Inflammatory macrophage treated with lipopolysaccharide for 1 hour (primary cell): ENCODE measurements at regions not wholly inside any gene's neighbourhood (a gene's known extent, or its start where the extent isn't known, plus 50 kb on each side); places are given as distances from the start of the nearest gene placed in this dataset.

Experiments used
- DNase-seq, 2 donors: peaks; one replicate each; pipeline ENCODE4 v3.0.0-alpha.2; 2020 to 2022

DNA sequence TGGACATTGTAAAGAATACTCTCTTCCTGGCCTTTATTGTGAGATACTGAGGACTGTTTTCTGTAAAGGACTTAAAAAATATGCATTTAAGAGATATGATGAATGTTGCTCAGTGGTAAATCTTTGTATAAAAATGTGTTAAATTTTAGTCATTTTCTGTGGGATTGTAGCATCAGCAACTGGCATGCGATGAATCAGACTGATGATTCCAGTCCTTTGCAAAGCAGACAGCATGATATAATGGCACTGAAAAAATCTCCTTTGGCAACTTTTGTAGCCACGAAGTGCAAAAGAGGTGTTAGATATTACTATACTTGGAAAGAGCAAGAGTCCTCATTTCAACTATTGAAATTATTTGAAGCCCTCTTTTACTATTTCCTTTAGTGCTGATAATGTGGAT is 678.7 kb downstream of the PLCL1 start:
- DNase-seq = no peak

DNA sequence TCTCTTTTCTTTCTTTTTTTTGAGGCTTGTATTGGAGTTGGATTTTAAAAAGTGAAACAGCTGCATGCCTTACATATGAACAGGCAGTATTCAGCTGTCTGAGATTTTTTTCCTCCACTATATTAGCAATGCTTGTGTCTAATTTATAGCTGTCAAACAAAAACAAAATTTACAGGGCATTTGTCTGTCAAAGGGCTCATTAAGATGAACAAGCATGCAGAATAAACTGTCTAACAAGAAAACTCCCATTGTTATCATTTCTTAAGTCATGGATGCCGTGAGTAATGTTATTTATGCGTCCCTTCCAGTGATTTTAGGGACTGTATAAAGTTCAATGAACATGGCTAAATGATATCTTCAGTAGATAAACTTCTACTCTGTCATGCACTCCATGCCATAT is 674.7 kb downstream of the PLCL1 start:
- DNase-seq = no peak

DNA sequence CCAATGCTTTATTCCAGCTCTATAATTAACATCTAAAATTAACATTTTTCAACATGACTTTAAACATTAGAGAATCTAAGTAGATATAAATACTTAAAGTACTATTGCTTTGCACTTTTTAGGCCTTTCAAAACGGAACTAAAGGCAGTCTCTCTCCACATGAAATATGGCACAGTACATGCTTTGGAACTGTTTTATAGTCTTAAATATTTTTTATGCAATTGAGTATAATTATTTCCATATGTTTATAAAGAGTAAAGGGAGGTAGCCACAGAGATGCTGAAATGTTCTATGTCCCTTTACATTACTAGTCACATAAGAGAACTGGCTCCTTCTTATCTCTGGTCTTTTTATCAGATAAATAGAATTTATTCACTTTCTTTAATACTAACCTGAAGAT is 674.0 kb downstream of the PLCL1 start:
- no peak for DNase-seq

- DNase-seq = no peak
These were observed 671.6 kb downstream of the PLCL1 start for GRCh38 chr2:198476007-198476406.

GRCh38 chr2:198471291-198471690 is 666.9 kb downstream of the PLCL1 start:
- no peak for DNase-seq

DNA sequence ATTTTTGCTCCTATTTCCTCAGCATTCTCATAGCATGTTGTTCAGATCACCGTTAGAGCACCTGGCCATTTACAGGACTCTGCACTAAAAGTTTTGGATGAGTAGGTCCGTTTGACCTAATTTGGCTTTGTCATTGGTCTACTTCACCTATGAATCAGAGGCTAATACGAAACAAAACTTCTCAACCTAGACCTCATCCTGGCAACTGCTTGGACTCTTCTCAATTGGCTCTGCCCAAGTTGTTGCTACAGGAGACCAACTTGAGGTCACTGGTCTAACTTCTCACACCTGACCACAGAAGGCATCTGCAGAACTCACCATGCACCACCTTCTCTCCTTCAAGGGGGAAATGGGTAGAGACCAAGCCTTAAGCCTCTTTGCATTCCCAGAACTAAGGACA is 663.7 kb downstream of the PLCL1 start:
- DNase-seq = no peak

GRCh38 chr2:198465970-198466369 is 661.6 kb downstream of the PLCL1 start:
- no peak for DNase-seq

- no peak for DNase-seq
These were observed 652.0 kb downstream of the PLCL1 start for GRCh38 chr2:198456418-198456817.

DNA sequence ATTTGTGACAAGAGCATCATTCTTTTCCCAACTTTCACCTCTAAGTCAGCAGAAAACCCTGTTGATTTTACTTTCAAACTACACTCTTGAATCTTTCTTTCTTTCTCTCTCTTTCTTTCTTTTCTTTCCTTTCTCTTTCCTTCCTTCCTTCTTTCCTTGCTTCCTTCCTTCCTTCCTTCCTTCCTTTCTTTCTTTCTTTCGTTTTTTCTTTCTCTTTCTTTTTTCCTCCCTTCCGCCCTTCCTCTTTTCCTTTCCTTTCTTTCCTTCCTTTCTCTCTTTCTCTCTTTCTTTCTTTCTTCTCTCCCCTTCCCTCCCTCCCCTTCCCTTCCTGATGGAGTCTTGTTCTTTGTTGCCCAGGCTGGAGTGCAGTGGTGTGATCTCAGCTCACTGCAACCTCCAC is 649.5 kb downstream of the PLCL1 start:
- DNase-seq = no peak

DNA sequence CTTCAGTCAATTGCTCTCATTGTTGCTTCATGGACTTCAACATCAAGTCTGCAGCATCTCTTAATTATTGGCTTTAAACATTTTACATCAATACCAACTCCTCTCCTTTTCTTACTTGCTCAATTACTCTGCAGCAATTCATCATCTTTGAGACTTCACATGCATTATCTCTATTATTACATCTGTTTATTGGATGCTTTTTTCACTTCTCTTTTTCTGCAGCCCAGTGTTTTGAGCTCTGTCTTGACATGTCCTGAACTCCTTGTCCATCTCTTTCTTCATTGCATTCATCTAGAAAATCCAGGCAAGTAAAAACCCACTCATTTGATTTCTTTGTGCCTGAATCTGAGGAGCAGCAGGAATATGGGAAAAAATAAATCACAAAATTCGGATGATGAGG is 647.9 kb downstream of the PLCL1 start:
- DNase-seq = no peak

- DNase-seq = no peak
These were observed 644.4 kb downstream of the PLCL1 start for GRCh38 chr2:198448789-198449188.

GRCh38 chr2:198444800-198445287 is 640.5 kb downstream of the PLCL1 start:
- no peak for DNase-seq

- DNase-seq = no peak
These were observed 637.5 kb downstream of the PLCL1 start for GRCh38 chr2:198441901-198442300.

- no peak for DNase-seq
These were observed 636.9 kb downstream of the PLCL1 start for GRCh38 chr2:198441246-198441645.

DNA sequence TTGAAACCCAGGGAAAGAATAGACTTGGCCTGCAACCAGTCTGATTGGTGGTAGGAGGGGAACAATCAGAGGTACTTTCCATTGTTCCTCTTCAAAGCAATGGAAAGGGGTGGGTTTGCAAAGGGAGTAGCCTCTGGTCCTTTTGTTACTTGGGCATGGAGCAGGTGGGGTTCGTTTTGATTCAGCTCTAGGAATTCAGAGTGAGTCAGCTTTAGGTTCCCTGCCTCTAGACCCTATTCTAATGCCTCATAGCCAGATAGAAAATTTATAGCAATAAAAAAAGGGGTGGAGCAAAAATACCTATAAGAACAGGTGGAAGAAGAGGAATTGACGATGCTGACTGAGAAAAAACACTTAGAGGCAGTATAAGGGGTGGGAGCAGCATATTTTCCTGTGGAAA is 636.4 kb downstream of the PLCL1 start:
- no peak for DNase-seq

- DNase-seq = no peak
These were observed 633.9 kb downstream of the PLCL1 start for GRCh38 chr2:198438331-198438730.

DNA sequence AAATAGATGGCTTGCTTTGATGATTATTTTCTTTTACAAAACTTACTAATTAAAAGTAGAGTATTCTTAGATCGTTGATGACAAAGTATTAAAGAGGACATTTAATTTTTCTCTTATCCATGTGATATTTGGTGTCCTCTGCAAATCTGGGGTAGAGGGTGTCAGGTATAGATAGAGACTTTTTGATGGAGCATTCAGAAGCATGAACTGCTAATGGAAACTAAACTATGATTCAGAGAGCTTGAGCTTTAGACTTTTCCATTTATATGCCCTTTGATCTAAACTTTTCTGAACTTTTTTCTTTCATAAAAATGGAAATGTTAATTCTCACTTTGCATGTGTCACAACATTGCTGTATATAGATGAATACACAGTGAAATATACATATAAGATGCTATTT is 619.7 kb downstream of the PLCL1 start:
- DNase-seq = no peak

DNA sequence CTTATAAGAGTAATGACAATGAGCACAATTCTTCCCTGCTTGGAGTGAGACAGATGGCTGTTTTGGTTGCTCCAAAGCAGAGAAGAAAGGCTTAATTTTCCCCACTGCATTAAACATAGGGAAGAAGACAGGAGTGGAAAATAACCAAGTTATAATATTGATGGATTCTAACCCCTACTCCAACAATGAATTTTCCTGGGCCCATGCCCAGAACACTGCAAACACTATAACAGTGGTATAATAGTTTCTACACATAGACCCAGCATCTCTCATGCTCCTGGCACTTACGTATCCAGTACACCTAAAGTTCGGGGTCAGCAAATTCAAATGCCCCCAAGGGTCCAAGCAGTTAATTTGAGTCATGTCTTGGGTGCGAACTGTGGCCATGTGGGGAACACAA is 613.4 kb downstream of the PLCL1 start:
- DNase-seq = no peak

DNA sequence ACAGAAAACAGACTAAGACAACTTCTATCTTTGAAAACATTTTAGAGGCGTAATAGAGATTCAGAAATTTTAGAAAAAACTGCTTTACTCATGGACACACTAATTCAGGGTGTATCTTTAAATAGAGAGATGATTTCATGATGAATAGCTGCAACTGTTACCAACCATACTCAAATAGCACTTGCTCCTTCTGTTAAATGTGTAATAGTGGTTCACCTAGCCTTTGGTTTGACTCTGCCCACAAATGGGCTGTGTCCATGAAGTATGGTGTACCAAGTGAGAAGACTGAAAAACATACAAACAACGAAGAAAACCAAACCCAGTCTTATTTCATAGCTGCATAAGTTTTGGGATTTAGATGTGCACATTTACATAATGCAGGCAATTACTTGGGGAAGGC is 610.6 kb downstream of the PLCL1 start:
- no peak for DNase-seq

DNA sequence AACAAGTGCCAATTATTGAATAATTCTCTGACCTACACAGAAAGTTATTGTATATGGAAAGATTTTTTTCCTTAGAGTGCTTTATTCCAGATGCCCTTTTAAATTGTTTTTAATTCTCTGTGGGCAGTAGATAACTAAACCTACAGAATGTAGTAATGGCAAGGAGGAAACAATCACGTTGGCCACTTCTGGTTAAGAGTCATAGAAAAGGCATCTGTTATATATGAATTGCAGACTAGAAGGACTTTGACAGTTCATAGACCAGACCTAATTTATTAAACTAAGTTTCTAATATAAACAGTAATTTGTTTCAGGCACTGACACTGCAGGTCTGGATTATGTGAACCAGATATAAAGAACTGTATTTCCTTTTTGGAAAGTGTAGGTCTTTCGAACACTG is 607.5 kb downstream of the PLCL1 start:
- no peak for DNase-seq

GRCh38 chr2:198408171-198408570 is 603.8 kb downstream of the PLCL1 start:
- DNase-seq = no peak

DNA sequence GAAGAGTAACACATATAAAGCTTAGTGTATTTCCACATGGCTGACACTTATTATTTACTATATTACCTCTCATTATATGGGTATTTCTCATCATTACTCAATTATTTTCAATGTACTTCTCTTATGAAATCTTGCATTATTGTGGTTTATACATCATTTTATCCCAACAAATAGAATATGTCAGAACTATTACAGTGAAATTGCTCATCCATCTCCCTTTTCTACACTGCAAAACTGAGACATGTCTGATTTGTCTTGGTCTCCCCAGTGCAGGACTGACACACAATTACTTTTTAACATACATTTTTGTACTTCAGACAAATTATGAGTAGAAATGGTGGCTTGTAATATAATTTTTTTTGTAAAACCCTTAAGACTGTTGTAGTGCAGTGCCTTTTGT is 600.9 kb downstream of the PLCL1 start:
- DNase-seq = no peak

- no peak for DNase-seq
These were observed 597.3 kb downstream of the PLCL1 start for GRCh38 chr2:198401644-198402043.

GRCh38 chr2:198400999-198401398 is 596.6 kb downstream of the PLCL1 start:
- no peak for DNase-seq

DNA sequence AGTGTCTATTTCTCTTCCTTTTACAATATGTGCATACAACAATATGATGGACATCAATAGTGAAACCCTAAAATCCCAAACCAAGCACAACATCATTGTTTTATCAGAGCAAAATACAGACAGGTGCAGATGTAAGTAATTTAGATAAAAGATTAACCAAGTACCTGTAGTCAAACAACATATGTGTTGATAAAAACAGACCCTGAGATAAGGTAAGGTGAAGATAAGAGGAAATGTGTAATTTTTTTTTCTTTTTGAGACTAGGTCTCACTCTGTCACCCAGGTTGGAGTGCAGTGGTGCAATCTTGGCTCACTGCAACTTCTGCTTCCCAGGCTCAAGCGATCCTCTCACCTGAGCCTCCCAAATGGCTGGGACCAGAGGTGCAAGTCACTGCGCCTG is 589.8 kb downstream of the PLCL1 start:
- DNase-seq = no peak

- DNase-seq = no peak
These were observed 586.3 kb downstream of the PLCL1 start for GRCh38 chr2:198390670-198391069.
